ENCODE measurements at regions not wholly inside any gene's neighbourhood (a gene's known extent, or its start where the extent isn't known, plus 50 kb on each side); places are given as distances from the start of the nearest gene placed in this dataset.
"Not testable (repeated sequence)": the region's sequence is repeated elsewhere in the genome, so short reads cannot be mapped to it uniquely, and the experiment has no call there.

DNA sequence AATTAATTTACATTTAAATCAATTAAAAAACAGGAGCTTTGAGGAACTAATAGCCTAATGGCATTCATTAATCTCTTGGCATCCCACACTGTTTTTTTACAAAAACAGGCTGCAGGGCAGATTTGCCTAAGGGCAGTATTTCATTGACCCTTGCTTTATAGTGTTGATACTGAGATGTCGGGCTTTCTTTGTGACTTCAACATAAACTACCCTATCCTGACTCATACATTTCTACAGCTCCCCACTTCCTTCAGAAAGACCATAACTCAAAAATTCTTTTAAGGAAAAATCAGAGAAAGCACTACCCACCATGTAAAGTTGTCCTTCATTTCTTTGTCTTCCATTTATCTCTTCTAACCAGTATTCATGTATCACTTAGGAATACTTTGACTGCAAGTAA is 92.2 kb upstream of the NT5E start:
- DNase-seq (ENCODE audit: low read depth) = no peak

DNA sequence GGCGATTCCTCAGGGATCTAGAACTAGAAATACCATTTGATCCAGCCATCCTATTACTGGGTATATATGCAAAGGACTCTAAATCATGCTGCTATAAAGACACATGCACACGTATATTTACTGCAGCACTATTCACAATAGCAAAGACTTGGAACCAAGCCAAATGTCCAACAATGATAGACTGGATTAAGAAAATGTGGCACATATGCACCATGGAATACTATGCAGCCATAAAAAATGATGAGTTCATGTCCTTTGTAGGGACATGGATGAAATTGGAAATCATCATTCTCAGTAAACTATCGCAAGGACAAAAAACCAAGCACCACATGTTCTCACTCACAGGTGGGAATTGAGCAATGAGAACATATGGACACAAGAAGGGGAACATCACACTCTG is 93.1 kb upstream of the NT5E start:
- DNase-seq (ENCODE audit: low read depth) = not testable (repeated sequence)

- no peak for DNase-seq (ENCODE audit: low read depth)
Measured at GRCh38 chr6:85355816-85356215, 94.1 kb upstream of the NT5E start.

- peak; percentile 84 for DNase-seq (ENCODE audit: low read depth)
Measured at GRCh38 chr6:85354761-85355618, 94.9 kb upstream of the NT5E start.

DNA sequence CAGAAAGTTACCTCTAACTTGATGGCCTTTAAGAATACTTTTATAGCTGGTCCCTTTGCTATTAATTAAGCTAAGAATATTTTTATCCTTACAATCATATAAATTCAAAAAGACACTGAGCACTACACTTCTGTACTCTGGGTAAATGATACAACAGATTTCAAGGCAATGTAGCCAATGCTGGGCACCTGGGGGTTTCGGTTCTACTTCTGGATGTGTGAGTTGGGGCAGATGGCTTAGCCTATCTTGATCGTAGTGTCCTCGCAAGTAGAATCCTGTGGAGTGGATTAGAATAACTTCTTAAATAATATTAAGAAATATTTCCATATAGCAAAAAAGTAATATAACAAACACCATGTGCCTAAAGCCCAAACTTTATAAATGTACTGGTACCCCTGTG is 96.9 kb upstream of the NT5E start:
- no peak for DNase-seq (ENCODE audit: low read depth)

DNA sequence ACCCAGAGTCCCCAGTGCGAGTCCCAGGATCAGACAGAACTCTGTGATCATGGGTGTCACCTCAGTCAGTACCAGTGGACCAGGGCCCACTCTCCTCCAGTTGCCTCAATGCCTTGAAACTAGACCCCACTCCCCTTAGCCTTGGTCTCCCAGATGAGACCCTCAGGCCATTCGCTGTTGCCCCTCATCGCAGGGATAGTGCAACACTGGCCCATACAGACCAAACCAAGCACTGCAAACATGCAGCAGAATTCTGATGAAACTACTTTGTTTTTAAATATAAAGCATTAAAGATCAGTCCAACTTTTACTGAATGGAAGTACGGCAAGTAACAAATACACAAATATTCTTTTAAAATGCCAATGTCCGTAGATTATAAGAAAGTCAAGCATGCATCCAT is 101.2 kb upstream of the NT5E start:
- DNase-seq (ENCODE audit: low read depth) = no peak

DNA sequence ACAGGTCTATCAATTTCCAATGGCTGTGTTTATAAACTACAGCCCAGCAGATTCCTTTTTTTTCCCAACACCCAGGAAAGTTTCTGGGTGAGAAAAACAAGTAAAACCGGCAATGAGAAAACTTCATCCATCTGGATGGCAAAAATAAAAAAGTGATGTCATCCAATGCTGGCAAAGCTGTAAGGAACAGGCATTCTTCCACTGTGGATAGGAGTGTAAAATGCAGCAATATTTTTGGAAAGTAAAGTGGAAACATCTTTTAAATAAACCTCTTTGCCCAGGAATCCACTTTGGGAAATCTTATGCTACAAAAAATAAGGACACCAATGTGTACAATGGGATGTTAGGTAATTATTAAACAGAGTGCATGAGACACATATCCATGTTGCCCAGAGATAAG is 102.1 kb upstream of the NT5E start:
- no peak for DNase-seq (ENCODE audit: low read depth)

DNA sequence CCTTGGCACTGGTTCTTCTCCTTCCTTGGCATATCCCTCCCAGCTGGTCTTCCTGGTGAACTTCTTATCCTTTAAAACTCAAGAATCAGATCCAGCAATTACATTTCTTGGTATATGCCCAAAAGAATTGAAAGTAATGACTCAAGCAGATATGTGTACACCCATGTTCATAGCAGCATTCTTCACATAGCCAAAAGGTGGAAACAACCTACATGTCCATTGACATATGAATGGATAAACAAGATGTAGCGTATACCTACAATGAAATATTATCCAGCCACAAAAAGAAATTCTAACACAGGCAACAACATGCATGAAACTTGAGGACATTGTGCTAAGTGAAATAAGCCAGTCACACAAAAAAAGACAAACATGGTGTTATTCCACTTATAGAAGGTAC is 103.7 kb upstream of the NT5E start:
- DNase-seq (ENCODE audit: low read depth) = no peak

- no peak for DNase-seq (ENCODE audit: low read depth)
Measured at GRCh38 chr6:85344996-85345395, 104.9 kb upstream of the NT5E start.

- no peak for DNase-seq (ENCODE audit: low read depth)
Measured at GRCh38 chr6:85343428-85343827, 106.5 kb upstream of the NT5E start.

DNA sequence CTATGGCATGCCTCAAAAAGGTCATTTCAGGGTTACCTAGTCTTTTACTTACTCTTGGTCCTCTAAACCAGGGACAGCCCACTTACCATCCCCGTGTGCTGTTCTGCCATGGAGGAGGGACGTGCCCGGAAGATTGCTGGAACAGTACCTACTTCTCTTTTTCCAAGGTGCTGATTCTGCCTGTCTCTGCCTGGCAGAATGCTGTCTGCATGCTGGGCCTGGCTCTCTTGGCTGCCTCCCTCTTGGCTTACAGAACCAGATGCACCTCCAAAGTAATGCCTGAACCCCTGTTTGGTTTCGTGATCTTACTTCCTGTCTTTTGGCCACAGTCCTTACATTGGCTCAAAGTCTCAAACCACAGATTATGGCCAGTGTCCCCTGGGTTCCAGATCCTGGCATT is 120.7 kb upstream of the NT5E start:
- DNase-seq (ENCODE audit: low read depth) = no peak

- not testable (repeated sequence) for DNase-seq (ENCODE audit: low read depth)
Measured at GRCh38 chr6:85325811-85326210, 124.1 kb upstream of the NT5E start.

DNA sequence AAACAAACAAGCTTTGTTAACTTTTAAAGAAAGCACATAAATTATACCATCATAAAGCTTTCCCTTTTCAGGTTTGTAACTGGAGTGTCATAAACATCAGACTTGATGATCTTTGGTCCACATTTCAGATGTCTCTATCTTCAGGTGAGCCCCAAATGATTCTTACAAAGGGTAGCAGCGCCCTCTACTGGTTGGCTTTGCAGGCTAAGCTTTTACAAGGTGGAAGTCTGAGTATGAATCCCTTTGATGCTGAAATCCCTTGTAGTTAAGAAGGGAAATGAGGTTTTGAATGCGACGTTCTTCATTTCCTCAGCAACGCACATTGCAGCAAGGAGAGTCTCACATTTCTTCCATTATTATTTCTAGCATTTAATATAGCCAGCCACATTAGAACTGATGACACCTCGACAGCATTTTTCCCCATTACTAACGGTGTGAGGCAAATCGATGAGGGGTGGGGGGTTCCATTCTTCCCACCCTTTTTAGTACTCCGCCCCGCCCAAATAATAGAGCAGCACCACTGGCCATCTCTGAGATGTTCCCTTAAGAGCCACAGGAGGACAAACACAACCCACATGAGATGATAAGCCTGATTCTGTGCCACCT is 126.3 kb upstream of the NT5E start:
- DNase-seq (ENCODE audit: low read depth) = peak; percentile 83

GRCh38 chr6:85322446-85323105 is 127.3 kb upstream of the NT5E start:
- no peak for DNase-seq (ENCODE audit: low read depth)

DNA sequence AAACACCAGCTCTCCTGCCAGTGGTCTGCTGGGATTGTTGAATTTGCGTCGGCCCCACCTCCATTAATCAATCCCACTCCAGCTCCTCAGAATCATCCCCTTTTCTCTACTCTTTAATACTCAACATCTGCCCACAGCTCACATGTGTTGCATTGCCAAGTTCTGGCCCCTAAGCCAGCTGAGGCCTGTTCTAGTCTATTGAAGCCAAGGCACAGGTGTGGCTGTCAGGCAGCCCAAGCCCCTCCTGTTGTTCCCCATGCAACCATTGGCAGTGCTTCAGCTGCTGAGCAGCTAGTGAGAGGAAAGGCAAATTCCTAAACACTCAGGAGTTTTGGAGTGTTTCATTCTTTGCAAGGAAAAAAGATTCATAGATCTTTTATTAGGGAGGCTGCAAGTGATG is 128.0 kb upstream of the NT5E start:
- peak; percentile 69 for DNase-seq (ENCODE audit: low read depth)

DNA sequence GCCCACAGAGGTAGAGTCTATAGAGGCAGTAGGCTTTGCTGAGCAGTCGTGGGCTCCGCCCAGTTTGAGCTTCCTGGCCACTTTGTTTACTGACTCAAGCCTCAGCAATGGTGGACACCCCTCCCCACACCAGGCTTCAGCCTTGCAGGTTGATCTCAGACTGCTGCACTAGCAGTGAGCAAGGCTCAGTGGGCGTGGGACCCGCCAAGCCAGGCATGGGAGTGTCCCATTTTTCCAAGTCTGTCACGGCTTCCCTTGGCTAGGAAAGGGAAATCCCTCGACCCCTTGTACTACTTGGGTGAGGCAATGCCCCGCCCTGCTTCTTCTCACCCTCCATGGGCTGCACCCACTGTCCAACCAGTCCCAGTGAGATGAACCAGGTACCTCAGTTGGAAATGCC is 135.3 kb upstream of the NT5E start:
- DNase-seq (ENCODE audit: low read depth) = no peak

DNA sequence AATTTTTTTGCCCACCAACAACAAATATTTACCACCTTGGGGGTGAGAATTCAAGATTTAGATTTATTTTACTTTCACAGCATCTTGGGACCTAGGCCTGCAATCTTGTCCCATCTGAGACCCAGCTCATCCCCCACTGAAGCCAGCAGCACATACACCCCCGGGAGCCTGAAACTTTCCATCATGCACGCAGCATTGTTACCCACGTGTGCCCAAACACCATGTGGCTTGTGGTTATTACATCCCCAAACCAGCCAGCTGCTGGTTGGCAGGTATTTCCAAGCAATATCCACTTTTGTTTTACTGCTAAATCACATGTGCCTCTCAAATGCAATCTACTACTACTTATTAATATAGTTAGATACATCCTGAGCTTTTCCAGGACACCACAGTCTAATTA is 149.3 kb upstream of the NT5E start:
- peak; percentile 38 for DNase-seq (ENCODE audit: low read depth)

GRCh38 chr6:85298553-85298952 is 151.3 kb upstream of the NT5E start:
- DNase-seq (ENCODE audit: low read depth) = no peak

DNA sequence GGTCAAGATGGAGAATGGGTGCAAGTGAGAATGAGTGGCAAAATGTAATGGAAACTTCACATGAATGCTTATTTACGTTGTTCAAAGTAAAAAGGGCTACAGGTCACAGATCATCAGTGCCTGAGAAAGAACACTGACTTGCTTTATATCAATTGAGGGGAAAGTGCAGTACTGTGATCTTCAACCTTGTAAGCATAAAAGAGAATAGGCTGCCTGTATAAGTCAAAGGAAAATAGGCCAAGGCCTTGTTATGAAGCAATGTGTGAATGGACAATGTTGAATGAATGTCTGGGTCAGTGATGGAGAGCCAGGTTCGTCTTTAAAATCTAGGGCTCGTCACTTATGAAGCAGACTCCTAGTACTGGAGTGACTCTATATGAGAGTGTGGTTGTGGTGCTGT is 158.6 kb upstream of the NT5E start:
- DNase-seq (ENCODE audit: low read depth) = no peak

- no peak for DNase-seq (ENCODE audit: low read depth)
Measured at GRCh38 chr6:85287654-85288053, 162.2 kb upstream of the NT5E start.

GRCh38 chr6:85287158-85287557 is 162.7 kb upstream of the NT5E start:
- DNase-seq (ENCODE audit: low read depth) = no peak

GRCh38 chr6:85286507-85286906 is 163.4 kb upstream of the NT5E start:
- not testable (repeated sequence) for DNase-seq (ENCODE audit: low read depth)

DNA sequence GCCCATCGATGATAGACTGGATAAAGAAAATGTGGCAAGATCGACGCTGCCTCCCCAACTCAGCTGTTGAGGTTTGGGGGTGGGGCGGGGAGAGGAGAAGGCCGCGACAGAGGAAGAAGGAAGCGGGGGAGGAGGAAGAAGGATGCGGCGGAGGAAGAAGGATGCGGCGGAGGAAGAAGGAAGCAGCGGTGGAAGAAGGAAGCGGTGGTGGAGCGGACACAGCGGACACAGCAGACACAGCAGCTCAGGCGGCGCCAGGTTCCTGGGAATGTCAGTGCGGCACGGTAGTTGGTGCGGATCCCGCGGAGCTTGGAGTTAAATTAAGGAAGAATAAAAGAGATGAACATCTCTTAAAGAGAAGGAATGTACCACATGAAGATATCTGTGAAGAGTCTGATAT is 163.9 kb upstream of the NT5E start:
- no peak for DNase-seq (ENCODE audit: low read depth)

All from myocyte (in vitro differentiated cells).